HG02852 (cell line): ENCODE measurements at regions not wholly inside any gene's neighbourhood (a gene's known extent, or its start where the extent isn't known, plus 50 kb on each side); places are given as distances from the start of the nearest gene placed in this dataset.
"Not testable (repeated sequence)": the region's sequence is repeated elsewhere in the genome, so short reads cannot be mapped to it uniquely, and the experiment has no call there.

Experiments used
- ATAC-seq: cut with Tn5 transposase; IDR thresholded peaks from one replicate; pipeline ENCODE4 v1.9.1; 2021; ENCODE audit warnings: mild to moderate bottlenecking, moderate library complexity; ENCODE audit not compliant: unreplicated experiment

DNA sequence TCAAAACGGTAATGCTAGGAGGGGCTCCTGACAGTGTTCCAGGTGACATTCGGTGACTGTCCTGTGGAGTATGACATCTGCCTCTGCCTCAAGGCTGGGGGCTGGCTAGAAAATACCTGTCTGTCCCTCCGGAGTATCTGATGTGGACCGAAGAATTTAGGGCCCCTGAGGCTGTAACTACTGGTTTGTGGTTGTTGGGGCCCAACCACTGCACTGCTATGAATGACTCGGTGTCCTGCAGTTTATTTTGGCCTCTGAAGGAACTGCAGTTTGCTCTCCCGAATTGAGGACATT lies 198.9 kb upstream of the CAND1 start:
- ATAC-seq: no peak

DNA sequence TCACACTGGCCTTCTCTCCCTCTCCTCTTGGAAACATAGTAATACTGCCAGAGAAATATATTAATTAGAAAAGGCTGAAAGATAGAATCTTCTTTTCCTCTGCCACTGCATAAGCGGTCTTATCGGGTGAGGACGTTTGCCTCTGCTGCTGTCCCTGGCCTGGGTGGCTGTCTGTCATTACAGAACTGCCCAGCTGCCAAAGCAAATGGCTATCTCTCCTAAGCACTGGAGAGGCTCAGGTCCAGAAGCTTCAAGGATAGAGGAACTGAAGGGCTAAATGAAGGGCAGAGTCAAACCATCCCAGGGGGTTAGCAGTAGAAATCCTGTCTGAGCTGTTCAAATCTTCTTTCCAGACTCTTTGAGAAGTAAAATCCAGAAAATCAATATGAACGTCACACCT lies 198.6 kb upstream of the CAND1 start:
- no peak for ATAC-seq

DNA sequence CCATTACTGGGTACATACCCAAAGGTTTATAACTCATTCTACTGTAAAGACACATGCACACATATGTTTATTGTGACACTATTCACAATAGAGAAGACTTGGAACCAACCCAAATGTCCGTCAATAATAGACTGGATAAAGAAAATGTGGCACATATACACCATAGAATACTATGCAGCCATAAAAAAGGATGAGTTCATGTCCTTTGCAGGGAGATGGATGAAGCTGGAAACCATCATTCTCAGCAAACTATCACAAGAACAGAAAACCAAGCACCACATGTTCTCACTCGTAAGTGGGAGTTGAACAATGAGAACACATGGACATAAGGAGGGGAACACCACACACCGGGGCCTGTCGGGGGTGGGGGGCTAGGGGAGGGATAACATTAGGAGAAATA lies 196.9 kb upstream of the CAND1 start:
- not testable (repeated sequence) for ATAC-seq

DNA sequence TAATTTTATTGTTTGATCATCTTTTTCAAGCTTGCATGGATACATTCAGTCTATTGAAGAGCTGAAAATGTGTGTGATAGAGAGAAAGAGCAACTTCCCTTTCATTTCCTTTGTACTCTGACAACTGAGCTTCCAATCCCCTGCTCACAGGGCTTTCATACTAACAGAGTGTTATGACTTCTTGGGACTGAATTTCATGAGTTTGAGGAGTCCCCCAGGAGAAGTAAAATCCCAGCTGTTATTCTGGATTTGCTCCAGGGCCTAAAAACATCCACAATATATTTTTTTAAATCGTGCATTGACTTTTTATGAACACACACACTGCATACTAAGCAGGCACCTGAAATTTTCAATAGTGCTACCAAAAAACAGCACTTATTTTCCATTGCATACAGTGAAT lies 195.8 kb upstream of the CAND1 start:
- ATAC-seq: no peak

DNA sequence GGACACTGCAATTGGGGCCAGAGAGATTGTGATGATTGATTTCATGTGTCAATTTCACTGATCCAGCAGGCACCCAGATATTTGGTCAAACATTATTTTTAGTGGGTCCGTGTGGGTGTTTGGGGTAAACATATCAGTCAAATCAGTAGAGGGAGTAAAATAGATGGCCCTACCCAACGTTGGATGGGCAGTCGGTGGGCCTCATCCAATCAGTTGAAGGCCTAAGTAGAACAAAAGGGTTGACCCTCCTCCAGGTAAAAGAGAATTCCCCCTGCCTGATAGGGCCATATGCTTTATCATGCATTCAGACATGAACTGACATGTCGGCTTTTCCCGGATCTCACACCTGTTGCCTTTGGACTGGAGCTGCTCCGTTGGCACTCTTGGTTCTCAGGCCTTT lies 195.1 kb upstream of the CAND1 start:
- no peak for ATAC-seq

DNA sequence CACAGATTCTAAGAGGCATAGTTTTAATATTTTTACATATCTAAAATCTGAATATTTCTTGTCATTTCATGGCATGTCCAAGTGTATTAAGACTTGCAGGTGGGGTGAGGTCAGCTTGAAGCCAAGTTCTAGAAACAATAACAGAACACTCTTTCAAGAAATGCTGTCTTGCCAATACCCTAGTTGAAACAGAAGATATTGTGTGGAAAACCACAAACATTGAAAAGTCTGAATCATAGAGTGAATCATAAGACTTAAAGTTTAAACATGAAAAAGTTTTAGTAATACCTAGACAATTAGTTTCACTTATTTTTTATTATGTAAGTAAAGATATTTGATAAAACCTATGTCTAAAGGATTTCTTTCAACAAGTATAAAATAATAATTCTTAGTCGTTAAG lies 191.5 kb upstream of the CAND1 start:
- ATAC-seq: no peak

DNA sequence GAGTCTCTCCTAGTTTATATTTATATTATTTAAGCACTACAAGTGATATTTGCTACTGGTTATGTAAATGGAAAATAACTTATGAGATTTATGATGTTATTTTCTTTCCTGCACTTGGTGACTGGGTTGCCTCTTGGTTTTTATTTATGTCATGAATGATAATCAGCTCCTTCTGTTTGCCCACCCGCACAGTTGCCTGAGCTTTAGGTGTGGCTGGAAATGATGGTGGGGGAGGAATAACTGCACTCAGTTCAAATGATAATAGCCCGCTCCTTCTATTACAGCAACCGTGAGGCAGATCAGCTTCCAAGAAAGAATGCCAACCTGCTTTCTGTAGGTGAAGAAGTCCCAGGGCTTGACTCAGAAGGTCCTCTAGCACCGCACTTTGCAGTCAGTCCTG lies 190.2 kb upstream of the CAND1 start:
- ATAC-seq: no peak

DNA sequence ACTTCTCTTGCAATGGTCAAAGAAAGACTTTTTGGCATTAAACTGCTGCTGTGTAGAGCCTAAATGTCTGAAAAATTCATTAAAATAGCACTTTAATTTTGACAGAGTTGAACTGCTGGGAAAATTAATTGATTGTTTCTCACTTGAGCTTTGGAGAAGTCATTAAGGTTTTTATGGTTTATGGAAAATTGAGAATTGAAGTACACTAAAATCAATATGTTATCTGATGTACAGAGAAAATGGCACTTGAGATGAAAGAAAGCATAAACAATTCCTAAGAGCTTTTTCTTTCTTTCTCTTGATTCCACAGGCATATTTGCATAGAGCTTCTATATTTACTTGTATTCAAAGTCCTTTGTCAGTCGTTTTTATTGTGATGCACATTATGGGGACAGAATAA lies 188.5 kb upstream of the CAND1 start:
- ATAC-seq: no peak

DNA sequence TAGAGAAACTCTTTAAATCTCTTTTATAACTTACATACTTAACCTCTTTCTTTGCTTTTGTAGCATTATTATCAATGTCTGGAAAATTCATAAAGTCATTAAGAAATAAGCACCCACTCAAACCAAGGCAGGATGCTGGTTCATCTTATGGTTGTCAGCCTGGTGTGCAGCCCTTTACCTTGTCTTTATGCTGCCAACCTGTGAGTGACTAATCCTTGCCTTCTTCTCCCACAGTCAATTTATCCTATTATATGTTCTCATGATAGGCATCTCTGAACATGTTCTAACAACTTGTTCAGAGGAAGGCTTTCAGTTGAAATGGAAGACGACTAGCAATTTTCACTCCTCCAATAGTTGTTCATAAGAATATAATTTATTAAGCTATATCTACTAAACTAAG lies 186.9 kb upstream of the CAND1 start:
- ATAC-seq: no peak

DNA sequence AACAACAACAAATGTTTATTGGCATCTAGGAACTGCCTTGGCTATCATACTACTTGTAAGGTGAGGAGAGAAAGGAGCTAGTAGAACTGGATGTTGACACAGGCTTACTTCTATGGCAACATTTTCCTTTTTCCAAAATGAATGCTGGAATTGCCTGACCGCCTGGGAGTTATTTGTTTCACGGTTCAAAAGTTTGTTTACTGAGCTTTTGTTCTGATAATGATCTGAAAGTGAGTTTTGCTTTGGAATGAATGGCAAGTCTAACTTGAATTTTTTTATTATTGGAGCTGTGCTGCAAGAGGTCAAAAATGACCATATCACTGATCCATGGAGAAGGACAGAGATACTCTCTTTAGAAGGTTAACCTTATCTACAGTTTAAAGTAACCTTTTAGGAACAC lies 183.5 kb upstream of the CAND1 start:
- ATAC-seq: no peak

DNA sequence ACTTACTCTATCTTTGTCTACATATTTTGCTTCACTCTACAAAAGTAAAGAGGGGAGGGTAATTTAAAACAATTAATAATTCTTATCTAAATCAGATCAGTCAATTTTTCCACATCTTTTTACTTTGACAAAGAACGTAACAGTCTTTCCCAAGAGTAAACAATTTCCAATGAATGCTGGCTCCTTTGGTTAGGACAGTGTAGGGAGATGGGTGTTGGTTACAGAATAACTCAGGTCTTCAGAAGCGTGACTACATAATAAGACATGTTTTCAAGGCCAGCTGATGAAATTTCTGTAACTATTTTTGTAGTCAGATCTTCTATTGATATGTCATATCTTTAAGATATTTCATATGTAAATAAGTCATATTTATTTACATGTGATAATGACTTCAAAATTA lies 183.0 kb upstream of the CAND1 start:
- ATAC-seq: no peak

DNA sequence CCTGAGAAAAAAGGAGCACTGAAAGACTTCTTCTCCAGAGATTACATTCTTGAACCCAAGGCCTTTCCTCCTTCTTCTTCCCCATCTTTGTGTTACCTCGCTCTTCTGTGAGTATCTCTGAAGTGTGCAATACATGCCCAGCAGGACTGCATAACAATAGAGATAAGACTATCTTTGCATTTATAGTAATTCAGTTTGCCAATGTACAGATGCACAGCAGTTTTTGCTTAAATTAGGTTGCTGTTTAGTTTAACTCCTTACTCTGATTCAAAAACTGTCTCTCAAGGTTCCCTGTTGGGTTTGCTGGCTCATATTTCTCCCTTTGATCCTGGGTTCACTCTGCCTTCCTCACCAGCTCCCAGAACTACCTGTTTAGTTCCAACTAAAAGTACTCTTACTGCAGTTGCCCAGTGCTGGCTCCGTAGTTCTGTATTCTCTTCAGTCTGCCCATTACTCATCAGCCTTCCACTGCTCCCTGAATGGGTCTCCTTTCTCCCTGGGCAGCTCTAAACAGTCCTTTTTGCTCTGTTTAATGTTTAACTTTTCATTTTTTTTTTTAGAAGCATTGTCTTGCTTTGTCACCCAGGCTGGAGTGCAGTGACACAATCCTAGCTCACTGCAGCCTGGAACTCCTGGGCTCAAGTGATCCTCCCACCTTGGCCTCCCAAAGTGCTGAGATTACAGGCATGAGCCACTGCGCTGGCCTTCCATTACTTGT lies 180.6 kb upstream of the CAND1 start:
- no peak for ATAC-seq

DNA sequence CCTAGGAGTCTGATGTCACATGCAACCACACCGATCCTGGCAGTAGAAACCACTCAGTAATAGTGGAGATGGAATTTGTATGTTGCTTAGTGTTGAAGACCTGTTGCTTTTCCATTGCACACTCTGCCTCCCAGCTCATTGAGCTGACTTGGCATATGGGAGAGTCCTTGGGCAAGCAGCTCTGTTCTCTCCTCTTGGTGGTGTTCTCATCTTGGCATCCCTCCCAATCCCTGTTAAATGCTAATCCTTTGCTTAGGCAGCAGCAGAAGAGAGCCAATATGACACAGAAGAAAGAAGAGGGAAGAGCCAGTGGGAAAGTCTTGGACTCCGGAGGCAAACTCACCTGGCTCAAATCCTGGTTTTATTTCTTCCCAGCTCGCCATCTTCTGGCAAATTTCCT lies 178.0 kb upstream of the CAND1 start:
- no peak for ATAC-seq

DNA sequence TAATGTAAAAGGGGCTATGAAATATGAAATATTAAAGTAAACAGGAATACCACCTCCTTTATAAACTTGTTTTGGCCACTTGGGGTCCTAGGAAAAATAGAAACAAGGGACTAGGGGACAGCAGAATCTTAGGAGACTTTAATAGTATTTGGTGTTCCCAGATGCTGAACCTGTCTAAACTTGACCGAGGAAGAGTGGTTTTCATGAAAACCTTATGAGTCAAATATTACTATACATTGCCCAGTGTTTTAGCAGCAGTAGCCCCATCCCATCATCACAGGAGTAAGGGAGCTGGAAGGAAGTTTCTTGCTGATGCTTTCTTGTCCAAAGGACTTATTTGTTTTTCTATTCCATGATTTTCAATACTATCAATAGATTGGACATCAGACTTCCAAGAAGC lies 177.5 kb upstream of the CAND1 start:
- ATAC-seq: no peak

DNA sequence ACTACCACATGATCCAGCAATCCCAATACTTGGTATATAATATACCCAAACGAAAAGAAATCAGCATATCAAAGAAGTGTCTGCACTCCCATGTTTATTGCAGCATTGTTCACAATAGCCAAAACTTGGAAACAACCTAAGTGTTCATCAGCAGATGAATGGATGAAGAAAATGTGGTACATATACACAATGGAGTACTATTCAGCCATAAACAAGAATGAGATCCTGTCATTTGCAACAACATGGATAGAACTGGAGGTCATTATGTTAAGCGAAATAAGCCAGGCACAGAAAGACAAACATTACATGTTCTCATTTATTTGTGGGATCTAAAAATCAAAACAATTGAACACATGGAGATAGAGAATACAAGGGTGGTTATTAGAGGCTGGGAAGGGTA lies 176.2 kb upstream of the CAND1 start:
- ATAC-seq: not testable (repeated sequence)

DNA sequence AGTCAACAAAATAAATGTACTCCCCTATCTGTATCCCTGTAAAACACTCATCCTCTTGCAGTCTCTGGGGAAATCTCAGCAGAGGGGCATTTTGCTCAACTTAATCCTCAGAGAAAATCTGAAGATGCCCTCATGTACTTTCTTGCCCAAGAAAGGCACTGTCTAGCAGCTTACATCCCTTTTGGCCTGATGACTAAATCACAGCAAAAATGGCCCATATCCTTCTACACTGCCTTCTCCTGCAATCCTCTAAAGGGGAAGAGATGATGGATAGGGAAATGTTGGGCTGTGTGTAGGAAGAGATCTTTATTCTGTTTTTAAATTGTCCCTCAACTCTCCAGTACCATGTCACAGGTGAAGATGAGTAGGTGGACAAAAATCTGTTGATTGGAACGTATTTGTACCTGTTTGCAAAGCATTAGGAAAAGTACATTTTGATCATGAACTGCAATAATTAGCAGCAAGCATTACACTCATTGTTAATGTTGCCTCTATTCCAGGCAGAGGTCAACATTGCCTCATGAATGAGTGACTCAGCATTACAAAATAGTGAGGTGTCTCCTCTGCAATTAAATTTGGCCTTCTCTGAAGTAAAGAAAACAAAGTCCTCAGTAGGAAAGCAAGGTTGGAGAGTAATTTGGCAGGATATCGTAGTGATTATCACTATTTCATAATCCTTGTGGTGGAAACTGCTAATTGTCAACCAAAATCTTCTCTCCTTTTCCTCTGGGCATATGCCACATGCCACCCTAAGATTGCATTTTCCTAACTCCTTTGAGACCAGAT lies 172.4 kb upstream of the CAND1 start:
- ATAC-seq: no peak

DNA sequence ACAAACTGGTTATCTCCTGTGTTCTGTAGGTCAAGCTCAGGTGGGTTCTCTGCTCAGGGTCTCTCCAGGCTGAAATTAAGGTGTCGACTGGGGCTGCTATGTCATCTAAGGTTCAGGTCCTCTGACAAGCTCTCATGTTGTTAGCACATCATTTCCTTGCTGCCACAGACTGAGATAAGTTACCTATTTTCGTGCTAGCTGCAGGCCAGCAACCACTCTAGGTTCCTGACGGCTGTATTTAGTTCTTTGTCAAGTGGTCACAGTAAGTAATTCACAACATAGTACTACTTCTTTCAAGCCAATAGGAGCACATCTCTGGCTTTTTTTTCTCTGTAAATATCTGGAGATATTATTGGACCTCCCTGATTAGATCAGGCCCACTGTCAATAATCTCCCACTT lies 169.3 kb upstream of the CAND1 start:
- ATAC-seq: no peak

DNA sequence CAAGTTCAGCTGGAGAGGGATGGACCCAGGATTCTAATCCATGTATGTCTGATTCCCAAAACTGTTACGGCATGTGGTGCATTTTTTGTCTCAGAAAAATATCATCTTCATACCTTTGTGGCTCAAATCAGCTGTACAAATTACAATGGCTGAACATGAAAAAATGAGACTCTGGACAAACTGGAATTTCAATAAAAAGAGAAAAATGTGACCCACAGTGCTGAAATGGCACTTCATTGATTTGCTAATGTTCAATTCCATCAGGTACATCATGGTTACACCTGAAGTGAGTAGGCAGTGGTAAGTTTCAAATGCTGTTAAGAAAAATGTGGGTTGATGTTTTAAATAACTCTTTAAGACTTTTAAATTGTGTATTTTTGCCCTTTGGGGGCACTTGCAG lies 165.6 kb upstream of the CAND1 start:
- ATAC-seq: no peak

DNA sequence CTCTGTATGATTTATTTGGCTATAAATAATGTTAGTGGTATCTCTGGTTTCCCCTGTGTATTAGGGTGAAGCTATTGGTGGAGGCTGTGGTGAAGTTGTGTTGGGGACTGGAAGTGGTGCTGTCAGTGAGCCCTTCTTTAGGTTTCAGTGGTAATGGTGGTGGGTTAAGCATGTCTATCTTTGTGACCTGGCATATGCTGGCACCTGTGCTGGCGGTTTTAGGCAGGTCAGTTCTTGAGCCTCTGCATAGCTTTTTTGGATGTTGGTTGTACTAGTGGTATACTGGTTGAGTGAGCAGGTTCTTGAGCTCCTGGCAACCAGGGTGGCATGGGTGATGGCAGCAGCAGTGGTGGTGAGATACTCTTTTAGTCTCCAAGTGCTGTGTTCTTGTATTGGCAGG lies 161.9 kb upstream of the CAND1 start:
- no peak for ATAC-seq

DNA sequence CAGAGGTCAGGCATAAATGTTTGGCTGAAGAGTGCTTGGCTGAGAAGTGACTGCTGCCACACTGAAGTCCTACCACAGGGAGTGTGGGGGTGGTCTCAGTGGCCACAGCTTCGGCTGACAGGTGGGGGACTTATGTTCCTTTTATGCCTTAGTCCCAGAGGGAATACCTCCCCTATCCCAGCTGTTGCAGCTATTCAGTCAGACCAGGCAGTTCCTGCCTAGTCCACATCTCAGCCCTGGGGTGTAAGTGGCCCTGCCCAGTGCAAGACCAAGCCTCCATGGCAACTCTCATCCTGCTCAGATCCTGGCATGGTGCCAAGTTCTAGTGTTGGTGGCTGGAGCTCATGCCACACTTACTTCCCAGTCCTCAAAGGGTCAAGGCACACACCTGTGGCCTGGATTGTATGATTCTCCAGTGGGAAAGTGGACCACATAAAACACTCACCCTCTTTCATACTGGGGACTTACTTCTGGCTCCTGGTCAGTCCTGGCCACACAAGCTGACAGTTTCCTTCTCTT lies 161.3 kb upstream of the CAND1 start:
- no peak for ATAC-seq

DNA sequence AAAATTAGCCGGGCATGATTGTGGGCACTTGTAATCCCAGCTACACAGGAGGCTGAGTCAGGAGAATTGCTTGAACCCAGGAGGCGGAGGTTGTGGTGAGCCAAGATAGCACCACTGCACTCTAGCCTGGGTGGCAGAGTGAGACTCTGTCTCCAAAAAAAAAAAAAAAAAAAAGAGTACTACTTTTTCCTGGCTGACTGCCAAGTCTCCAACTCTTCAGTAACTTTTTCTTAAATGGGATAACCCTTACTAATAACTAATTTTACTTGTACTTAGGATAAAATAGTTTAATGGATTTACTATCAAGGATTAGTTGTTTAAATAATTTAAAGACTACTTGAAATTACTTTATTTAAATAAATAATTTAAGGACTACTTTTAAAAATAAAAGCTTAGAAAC lies 158.8 kb upstream of the CAND1 start:
- ATAC-seq: not testable (repeated sequence)

DNA sequence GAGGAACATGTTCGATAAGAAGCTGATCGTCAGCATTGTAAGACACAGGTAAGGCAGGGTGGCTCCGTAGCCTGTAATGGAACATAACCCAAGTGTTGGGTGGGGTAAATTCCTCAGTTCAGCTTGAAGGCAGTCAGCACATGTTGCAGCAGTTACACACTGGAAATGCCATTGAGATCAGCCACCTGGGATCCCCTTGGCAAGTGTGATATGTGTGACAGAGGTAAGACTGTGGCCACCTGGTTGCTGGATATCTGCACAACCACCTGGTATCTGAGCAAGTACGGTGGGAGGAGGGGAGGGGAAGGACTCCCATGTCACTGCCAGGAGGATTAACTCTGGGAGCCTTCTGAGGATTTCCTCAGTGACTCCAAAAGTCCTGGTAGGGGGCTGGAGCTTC lies 158.0 kb upstream of the CAND1 start:
- ATAC-seq: no peak

DNA sequence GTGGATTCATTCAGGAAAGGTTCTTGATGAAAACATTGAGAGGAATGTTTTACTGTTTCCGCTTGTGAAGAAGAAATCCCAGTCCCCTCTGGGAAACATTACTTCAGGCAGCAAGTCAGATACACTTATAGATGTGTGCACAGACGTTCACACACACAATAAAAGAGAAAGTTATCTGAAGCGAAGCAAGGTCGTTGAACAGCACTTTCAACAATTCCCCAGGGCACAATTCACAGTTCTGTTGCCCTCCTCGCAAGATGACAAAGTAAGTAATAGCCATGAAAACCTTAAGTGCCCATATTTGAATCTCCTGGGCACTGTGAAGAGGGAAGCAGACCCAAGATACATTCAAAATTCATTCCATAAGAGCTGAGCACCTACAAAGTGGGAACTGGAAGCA lies 156.6 kb upstream of the CAND1 start:
- no peak for ATAC-seq
